ENCODE measurements at regions not wholly inside any gene's neighbourhood (a gene's known extent, or its start where the extent isn't known, plus 50 kb on each side); places are given as distances from the start of the nearest gene placed in this dataset.
"Not testable (repeated sequence)": the region's sequence is repeated elsewhere in the genome, so short reads cannot be mapped to it uniquely, and the experiment has no call there.

- not testable (repeated sequence) for H3K9me3 ChIP-seq (ENCODE audit: control insufficient read depth, insufficient read depth, low read depth, low read length); H3K9ac ChIP-seq (ENCODE audit: low read length); H3K4me1 ChIP-seq (ENCODE audit: control insufficient read depth, insufficient read depth, low read length); H3K4me3 ChIP-seq (ENCODE audit: low read depth, low read length); H3K27me3 ChIP-seq (ENCODE audit: control insufficient read depth, insufficient read depth, low read length); H3K36me3 ChIP-seq (ENCODE audit: control insufficient read depth, insufficient read depth, low read length); H3K27ac ChIP-seq (ENCODE audit: low read depth, low read length)
Observed at GRCh38 chr1:143803095-143803494, 168.7 kb downstream of the FAM72C start.

DNA sequence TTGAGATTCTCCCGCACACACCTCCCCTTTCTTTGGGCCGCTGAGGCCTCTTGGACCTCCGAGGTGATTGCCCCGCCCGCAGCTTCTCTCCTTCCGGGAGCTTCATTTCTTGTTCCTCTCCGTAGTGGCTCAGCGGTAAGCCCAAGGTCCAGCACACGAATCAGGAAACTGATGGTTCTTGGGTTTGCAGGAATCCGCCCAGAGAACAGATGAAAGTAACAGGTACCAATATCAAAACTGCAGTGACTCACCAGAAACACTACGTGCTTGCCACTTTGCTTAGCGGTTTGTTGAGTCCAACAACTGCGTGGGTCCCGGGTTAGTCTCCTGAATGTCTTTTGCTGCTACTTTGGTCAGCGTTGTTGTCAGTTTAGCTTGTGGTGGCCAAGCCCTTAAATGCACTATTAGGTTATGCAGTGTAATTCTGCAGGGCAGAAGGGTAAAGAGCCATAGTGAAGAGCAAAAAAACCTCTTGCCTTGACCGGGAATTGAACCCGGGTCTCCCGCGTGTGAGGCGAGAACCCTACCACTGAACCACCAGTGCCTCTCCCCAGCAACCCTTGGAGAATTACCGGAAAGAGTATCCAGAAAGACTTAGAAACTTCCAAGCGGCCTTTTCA, 172.1 kb downstream of the FAM72C start:
- not testable (repeated sequence) for H3K4me1 ChIP-seq (ENCODE audit: control insufficient read depth, insufficient read depth, low read length); H3K9ac ChIP-seq (ENCODE audit: low read length); H3K4me3 ChIP-seq (ENCODE audit: low read depth, low read length); H3K27me3 ChIP-seq (ENCODE audit: control insufficient read depth, insufficient read depth, low read length); H3K36me3 ChIP-seq (ENCODE audit: control insufficient read depth, insufficient read depth, low read length); H3K27ac ChIP-seq (ENCODE audit: low read depth, low read length); H3K9me3 ChIP-seq (ENCODE audit: control insufficient read depth, insufficient read depth, low read depth, low read length)

DNA sequence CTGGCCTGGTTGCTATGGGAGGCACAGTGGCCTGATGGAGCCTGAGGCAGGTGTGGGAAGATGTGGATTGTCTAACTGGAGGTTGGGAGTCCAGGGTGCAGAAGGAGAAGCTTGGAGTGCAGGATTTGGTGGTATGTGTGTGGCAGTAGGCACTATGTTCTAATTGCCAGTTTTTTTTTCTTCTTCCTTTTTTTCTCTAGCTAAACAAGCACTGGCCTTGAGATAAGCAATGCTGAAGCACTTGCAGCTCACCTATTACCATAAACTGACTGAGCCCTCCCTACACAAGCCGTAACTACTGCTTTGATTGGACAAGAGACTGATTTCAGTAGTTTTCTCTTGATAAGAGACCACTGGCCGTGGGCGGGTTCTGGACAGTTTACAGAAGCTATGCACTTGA, 175.4 kb downstream of the FAM72C start:
- H3K4me3 ChIP-seq (ENCODE audit: low read depth, low read length); H3K27ac ChIP-seq (ENCODE audit: low read depth, low read length); H3K9ac ChIP-seq (ENCODE audit: low read length); H3K9me3 ChIP-seq (ENCODE audit: control insufficient read depth, insufficient read depth, low read depth, low read length); H3K4me1 ChIP-seq (ENCODE audit: control insufficient read depth, insufficient read depth, low read length); H3K27me3 ChIP-seq (ENCODE audit: control insufficient read depth, insufficient read depth, low read length); H3K36me3 ChIP-seq (ENCODE audit: control insufficient read depth, insufficient read depth, low read length): not testable (repeated sequence)

DNA sequence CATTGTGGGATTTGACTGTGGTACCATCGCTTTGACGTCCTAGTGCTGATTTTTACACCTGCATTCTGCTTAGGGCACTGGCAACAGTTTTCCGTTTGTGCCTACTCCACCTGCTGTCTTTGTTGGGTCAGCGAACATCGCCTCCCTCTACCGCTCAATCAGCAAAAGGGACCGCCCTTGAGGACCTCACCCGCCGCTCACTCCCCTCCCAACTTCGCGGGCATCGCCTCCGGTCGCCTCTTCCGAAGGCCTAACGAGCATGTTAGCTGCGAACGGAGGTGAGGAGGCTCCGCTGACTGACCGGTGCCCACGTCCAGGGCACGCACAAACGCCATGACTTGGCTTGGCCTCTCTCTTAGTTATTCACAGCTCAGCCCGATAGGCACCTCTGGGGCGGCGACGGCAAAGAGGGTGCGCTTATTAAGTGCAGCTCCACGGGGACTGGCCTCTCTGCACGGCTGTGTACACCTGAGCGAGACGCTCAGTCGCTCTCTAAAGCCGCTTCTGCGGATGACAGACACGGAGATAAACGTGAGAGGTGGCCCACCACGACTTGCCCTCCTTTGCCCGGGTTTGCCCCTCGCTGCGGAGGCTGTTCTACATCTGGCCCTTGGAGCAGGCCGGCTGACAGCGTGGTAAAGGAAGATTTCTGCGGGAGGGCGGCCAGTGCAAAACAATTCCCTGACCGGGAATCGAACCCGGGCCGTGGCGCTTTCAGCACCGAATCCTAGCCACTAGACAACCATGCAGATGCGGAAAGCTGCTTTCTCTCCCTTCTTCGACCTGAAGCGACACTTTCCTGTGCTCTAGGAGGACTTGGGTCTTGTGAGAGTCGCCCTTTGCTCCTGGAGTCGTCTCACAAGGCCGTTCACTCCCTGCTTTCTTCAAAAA, 179.5 kb downstream of the FAM72C start:
- H3K4me1 ChIP-seq (ENCODE audit: control insufficient read depth, insufficient read depth, low read length); H3K9me3 ChIP-seq (ENCODE audit: control insufficient read depth, insufficient read depth, low read depth, low read length); H3K36me3 ChIP-seq (ENCODE audit: control insufficient read depth, insufficient read depth, low read length); H3K27ac ChIP-seq (ENCODE audit: low read depth, low read length); H3K4me3 ChIP-seq (ENCODE audit: low read depth, low read length); H3K9ac ChIP-seq (ENCODE audit: low read length); H3K27me3 ChIP-seq (ENCODE audit: control insufficient read depth, insufficient read depth, low read length): not testable (repeated sequence)

GRCh38 chr1:143786381-143786780, 185.4 kb downstream of the FAM72C start:
- H3K36me3 ChIP-seq (ENCODE audit: control insufficient read depth, insufficient read depth, low read length); H3K4me3 ChIP-seq (ENCODE audit: low read depth, low read length); H3K9ac ChIP-seq (ENCODE audit: low read length); H3K4me1 ChIP-seq (ENCODE audit: control insufficient read depth, insufficient read depth, low read length); H3K27me3 ChIP-seq (ENCODE audit: control insufficient read depth, insufficient read depth, low read length); H3K9me3 ChIP-seq (ENCODE audit: control insufficient read depth, insufficient read depth, low read depth, low read length); H3K27ac ChIP-seq (ENCODE audit: low read depth, low read length): not testable (repeated sequence)

DNA sequence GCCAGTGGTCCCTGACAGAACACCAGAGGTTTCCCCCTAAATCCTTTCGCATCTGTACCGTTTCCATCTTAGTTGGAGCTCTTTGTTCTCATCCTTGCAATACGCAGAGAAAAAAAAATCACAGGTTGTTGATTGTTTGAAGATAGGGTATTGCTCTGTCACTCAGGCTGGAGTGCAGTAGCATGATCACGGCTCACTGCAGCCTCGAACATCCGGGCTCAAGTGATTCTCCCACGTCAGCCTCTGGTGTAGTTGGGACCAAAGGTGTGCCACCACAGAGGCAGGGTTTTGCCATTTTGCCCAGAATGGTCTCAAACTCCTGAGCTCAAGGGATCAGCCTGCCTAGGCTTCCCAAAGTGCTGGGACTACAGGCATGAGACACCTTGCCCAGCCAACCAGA, 185.9 kb downstream of the FAM72C start:
- H3K36me3 ChIP-seq (ENCODE audit: control insufficient read depth, insufficient read depth, low read length); H3K27me3 ChIP-seq (ENCODE audit: control insufficient read depth, insufficient read depth, low read length); H3K9me3 ChIP-seq (ENCODE audit: control insufficient read depth, insufficient read depth, low read depth, low read length); H3K4me1 ChIP-seq (ENCODE audit: control insufficient read depth, insufficient read depth, low read length); H3K9ac ChIP-seq (ENCODE audit: low read length); H3K27ac ChIP-seq (ENCODE audit: low read depth, low read length); H3K4me3 ChIP-seq (ENCODE audit: low read depth, low read length): not testable (repeated sequence)

DNA sequence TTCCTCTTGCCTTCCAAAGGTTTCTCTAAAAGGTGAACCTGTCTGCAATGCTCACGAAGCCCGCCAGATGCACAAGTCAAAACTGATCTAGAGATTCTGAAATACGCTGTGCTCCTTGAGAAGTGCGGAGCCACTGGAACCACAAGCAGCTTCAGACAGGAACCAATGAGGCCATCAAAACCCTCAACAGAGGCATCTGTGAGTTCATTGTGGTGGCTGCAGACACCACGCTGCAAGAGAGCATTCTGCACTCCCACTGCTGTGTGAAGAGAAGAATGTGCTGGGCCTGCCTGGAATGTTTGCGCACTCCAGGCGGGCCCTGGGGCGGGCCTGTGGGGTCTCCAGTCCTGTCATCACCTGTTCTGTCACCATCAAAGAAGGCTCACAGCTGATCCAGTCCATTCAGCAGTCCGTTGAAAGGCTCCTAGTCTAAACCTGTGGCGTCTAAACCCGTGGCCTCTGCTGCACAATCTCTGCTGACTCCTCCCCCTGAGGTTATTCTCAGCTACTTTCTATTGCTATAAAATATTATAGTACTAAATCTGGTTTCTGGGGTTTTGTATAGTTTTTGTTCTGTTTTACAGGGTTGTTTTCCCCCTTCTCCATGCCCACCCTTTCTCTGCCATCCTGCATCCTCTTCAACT, 187.4 kb downstream of the FAM72C start:
- H3K27ac ChIP-seq (ENCODE audit: low read depth, low read length); H3K9ac ChIP-seq (ENCODE audit: low read length); H3K36me3 ChIP-seq (ENCODE audit: control insufficient read depth, insufficient read depth, low read length); H3K4me1 ChIP-seq (ENCODE audit: control insufficient read depth, insufficient read depth, low read length); H3K9me3 ChIP-seq (ENCODE audit: control insufficient read depth, insufficient read depth, low read depth, low read length); H3K4me3 ChIP-seq (ENCODE audit: low read depth, low read length); H3K27me3 ChIP-seq (ENCODE audit: control insufficient read depth, insufficient read depth, low read length): not testable (repeated sequence)

- not testable (repeated sequence) for H3K4me3 ChIP-seq (ENCODE audit: low read depth, low read length); H3K9ac ChIP-seq (ENCODE audit: low read length); H3K9me3 ChIP-seq (ENCODE audit: control insufficient read depth, insufficient read depth, low read depth, low read length); H3K4me1 ChIP-seq (ENCODE audit: control insufficient read depth, insufficient read depth, low read length); H3K27ac ChIP-seq (ENCODE audit: low read depth, low read length); H3K27me3 ChIP-seq (ENCODE audit: control insufficient read depth, insufficient read depth, low read length); H3K36me3 ChIP-seq (ENCODE audit: control insufficient read depth, insufficient read depth, low read length)
Observed at GRCh38 chr1:143778178-143778577, 193.6 kb downstream of the FAM72C start.

- not testable (repeated sequence) for H3K36me3 ChIP-seq (ENCODE audit: control insufficient read depth, insufficient read depth, low read length)
Observed at GRCh38 chr1:143764831-143765230, 207.0 kb downstream of the FAM72C start.

DNA sequence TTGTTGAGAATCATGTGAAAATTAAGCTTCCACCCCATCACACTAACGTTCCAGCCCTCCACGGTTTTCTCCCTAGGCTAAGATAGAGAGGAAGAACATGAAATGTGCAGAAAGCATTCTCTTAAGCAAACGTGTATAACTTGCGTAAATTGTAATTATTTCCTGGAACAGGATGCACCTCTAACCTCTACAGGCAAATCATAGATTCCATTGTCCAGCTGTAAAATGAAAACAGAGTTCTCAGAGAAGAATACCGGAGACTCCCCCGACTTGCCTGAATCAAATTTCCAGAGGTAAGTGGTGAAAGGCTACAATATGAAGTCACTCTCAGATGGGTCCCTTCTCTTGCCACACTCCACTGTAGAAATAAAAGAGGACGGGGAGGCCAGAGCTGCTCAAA, 211.4 kb downstream of the FAM72C start:
- H3K27me3 ChIP-seq (ENCODE audit: control insufficient read depth, insufficient read depth, low read length); H3K4me3 ChIP-seq (ENCODE audit: low read depth, low read length); H3K36me3 ChIP-seq (ENCODE audit: control insufficient read depth, insufficient read depth, low read length); H3K9ac ChIP-seq (ENCODE audit: low read length); H3K4me1 ChIP-seq (ENCODE audit: control insufficient read depth, insufficient read depth, low read length); H3K9me3 ChIP-seq (ENCODE audit: control insufficient read depth, insufficient read depth, low read depth, low read length); H3K27ac ChIP-seq (ENCODE audit: low read depth, low read length): not testable (repeated sequence)

More at GRCh38 chr1:143764831-143765230, 207.0 kb downstream of the FAM72C start:
- not testable (repeated sequence) for H3K9me3 ChIP-seq (ENCODE audit: control insufficient read depth, insufficient read depth, low read depth, low read length); H3K4me3 ChIP-seq (ENCODE audit: low read depth, low read length); H3K27ac ChIP-seq (ENCODE audit: low read depth, low read length); H3K27me3 ChIP-seq (ENCODE audit: control insufficient read depth, insufficient read depth, low read length); H3K4me1 ChIP-seq (ENCODE audit: control insufficient read depth, insufficient read depth, low read length); H3K9ac ChIP-seq (ENCODE audit: low read length)

DNA sequence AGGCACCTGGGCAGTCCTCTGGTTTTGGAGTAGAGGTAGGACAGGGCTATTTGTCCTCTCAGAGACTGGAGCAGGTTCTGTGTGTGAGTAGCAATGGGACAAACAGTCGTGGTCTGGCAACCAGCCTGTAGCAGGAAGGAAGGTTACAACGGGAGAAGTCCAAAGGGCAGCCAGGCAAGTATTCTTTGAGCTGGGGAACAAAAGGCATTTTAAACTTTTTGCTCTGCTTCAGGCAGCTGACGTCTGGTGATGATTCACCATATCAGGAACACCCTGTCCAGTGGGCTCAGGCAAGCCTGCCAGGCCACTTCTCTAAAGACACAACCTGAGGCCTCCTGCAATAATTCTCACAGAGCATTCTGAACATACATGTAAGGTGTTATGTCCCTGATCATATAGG, 215.8 kb downstream of the FAM72C start:
- H3K27ac ChIP-seq (ENCODE audit: low read depth, low read length); H3K9me3 ChIP-seq (ENCODE audit: control insufficient read depth, insufficient read depth, low read depth, low read length); H3K4me3 ChIP-seq (ENCODE audit: low read depth, low read length); H3K4me1 ChIP-seq (ENCODE audit: control insufficient read depth, insufficient read depth, low read length); H3K9ac ChIP-seq (ENCODE audit: low read length); H3K36me3 ChIP-seq (ENCODE audit: control insufficient read depth, insufficient read depth, low read length); H3K27me3 ChIP-seq (ENCODE audit: control insufficient read depth, insufficient read depth, low read length): not testable (repeated sequence)

Measured in HUES6 (cell line).